NCI-H460 (cell line): ENCODE measurements at regions not wholly inside any gene's neighbourhood (a gene's known extent, or its start where the extent isn't known, plus 50 kb on each side); places are given as distances from the start of the nearest gene placed in this dataset.

Experiments
- DNase-seq: peaks from one replicate; pipeline ENCODE4 v3.0.0-alpha.2; 2016; ENCODE audit warnings: low read depth; ENCODE audit errors: extremely low read depth
- small RNA-seq, 2 experiments: library from RNA; depleted of rRNA; stranded (forward); fragments of <200 nt; gene quantifications; one replicate each; pipeline ENCODE3, GENCODE V24; 2014

GRCh38 chr18:67568166-67568565 lies 51.6 kb upstream of the DSEL start:
- DNase-seq = no peak

Small RNA genes lying in the stretch of these regions (small RNA-seq; reads per million reads assigned to genes)
- 0 reads per million in 2 experiments for gene AC067819.1
